Activated CD4-positive, alpha-beta T cell treated with anti-CD3 and anti-CD28 coated beads for 4 hours (primary cell): ENCODE measurements at regions not wholly inside any gene's neighbourhood (a gene's known extent, or its start where the extent isn't known, plus 50 kb on each side); places are given as distances from the start of the nearest gene placed in this dataset.
"Not testable (repeated sequence)": the region's sequence is repeated elsewhere in the genome, so short reads cannot be mapped to it uniquely, and the experiment has no call there.

ENCODE experiments used
- DNase-seq, 2 donors: peaks; one replicate each; pipeline ENCODE4 v3.0.0-alpha.2; 2020

GRCh38 chr1:9442278-9442846 is 96.9 kb upstream of the SLC25A33 start:
- no peak for DNase-seq

DNA sequence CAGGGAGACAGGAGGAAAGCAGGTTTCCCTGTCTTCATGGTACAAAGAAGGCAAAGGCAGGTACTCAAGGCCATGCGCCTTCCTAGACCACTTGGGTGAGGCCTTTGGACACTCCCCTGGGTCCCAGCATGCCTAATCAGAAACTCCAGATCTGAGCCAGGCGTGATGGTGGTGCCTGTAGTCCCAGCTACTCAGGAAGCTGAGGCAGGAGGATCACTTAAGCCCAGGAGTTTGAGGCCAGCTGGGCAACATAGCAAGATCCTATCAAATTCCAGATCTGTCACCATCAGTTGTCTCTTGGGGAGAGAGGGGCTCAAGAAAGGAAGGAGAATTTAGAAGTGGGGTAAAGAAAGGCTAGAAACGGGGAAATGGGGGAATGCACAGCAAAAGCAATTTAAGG is 96.3 kb upstream of the SLC25A33 start:
- no peak for DNase-seq

DNA sequence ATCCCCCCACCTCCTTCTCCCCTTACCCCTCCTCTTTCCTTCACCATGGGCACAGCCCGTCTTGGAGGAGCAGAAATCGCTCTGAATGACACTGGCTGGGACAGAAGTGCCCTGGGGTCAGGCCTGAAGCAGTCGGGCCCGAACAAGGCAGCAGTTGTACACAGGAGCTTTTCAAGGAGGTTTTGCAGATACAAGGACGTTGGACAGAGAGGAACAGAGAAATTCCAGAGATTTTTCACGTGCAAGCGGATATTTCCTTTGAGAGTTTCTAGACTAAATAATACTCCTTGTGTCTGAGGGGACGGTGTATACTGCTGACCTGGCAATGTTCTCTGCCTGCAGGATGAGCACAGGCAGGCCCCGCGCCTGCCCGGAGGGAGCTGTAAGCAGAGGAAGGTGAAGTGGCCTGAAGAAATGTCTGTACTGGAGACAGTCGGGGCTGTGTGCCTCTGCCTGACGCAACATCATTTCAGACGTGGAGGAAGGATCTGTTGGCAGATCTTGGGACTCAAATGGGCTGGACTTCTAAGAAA is 95.3 kb upstream of the SLC25A33 start:
- DNase-seq = no peak

DNA sequence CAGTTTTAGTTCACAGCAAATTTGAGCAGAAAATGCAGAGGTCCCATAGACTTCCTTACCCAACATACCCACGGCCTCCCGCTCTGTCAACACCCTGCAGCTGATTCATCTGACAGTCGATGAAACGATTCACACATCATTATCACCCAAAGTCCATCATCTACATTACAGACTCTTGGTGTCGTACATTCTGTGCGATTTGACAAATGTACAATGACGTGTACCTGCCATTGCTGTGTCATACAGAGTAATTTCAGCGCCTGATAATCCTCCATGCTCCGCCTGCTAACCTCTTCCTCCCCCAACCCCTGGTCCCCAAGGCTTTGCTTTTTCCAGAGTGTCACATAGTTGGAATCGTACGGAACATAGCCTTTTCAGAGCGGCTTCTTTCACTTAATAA is 94.7 kb upstream of the SLC25A33 start:
- DNase-seq = no peak

- not testable (repeated sequence) for DNase-seq
These were observed 94.2 kb upstream of the SLC25A33 start for GRCh38 chr1:9445081-9445480.

GRCh38 chr1:9447215-9447960 is 91.9 kb upstream of the SLC25A33 start:
- no peak for DNase-seq

GRCh38 chr1:9448132-9449109 is 90.8 kb upstream of the SLC25A33 start:
- no peak for DNase-seq

GRCh38 chr1:9449110-9449627 is 90.1 kb upstream of the SLC25A33 start:
- DNase-seq = no peak

- no peak for DNase-seq
These were observed 89.1 kb upstream of the SLC25A33 start for GRCh38 chr1:9449976-9450696.

DNA sequence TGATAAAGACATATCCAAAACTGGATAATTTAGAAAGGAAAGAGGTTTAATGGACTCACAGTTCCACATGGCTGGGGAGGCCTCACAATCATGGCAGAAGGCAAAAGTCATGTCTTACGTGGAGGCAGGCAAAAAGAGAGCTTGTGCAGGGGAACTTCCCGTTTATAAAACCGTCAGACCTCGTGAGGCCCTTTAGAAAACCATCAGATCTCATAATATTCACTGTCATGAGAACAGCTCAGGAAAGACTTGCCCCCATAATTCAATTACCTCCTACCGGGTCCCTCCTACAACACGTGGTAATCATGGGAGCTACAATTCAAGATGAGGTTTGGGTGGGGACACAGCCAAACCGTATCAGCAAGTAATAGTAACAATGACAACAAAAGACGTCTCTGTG is 88.2 kb upstream of the SLC25A33 start:
- no peak for DNase-seq

- DNase-seq = no peak
These were observed 86.6 kb upstream of the SLC25A33 start for GRCh38 chr1:9452516-9453140.

- no peak for DNase-seq
These were observed 85.9 kb upstream of the SLC25A33 start for GRCh38 chr1:9453375-9453774.

- no peak for DNase-seq
These were observed 85.4 kb upstream of the SLC25A33 start for GRCh38 chr1:9453779-9454418.

GRCh38 chr1:9454494-9455066 is 84.7 kb upstream of the SLC25A33 start:
- DNase-seq = no peak

GRCh38 chr1:9455487-9456234 is 83.6 kb upstream of the SLC25A33 start:
- DNase-seq = peak; percentile 63 to 69

GRCh38 chr1:9456833-9457232 is 82.4 kb upstream of the SLC25A33 start:
- DNase-seq = no peak

DNA sequence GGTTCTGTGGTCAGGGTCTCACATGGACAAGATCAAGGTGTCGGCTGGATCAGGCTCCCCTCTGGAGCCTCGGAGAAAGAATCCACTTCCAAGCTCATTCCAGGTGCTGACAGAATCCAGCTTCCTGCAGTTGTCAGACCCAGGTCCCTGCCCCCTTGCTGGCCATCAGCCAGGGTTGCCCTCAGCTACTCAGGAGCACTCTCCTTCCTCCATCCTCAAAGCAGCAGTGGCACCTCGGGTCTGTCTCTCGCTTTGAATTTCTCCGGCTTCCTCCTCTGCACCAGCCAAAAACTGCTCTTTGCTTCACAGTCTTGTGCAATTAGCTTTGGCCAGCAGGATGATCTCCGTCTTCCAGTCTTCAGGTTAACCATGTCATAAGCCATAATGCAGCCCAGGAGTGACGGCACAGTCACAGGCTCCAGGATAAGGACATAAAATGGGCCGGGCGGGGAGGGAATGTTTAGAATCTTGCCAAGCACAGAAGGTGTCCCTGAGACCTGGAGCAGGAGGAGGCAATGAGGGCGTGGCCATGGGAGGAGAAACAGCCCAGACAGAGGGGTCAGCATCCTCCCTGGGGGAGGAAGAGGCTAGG is 79.4 kb upstream of the SLC25A33 start:
- DNase-seq = no peak

DNA sequence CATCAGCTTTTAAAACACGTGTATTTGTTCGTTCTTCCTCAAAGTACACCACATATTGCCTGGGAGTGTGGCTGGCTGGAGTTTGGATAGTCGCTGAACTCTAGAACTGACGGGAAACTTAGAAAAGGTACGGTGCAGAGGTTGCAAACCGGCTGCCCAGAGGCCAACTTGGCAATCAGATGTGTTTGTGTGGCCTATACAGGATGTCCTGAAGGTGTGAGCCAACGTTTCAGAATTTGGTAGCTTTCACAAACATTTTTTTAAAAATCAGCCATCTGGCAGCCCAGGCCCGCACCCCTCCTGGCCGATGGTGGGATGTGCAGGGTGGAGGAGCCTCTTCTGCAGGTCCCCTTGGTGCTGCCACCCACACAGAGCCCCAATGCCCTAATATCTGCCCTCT is 73.6 kb upstream of the SLC25A33 start:
- DNase-seq = no peak
